IgD-negative memory B cell (primary cell): ENCODE measurements at regions not wholly inside any gene's neighbourhood (a gene's known extent, or its start where the extent isn't known, plus 50 kb on each side); places are given as distances from the start of the nearest gene placed in this dataset.

ENCODE experiments used
- H3K27ac Mint-ChIP-seq, 3 donors: one replicate each; pipeline ENCODE4 v1.8.0; 2020 to 2022; ENCODE audit warnings: mild to moderate bottlenecking in 3 of 3, mixed read lengths in 3 of 3, moderate library complexity in 1 of 3
- H3K27me3 Mint-ChIP-seq: one replicate; pipeline ENCODE4 v1.8.0; 2021; ENCODE audit warnings: mixed read lengths
- H3K36me3 Mint-ChIP-seq: one replicate; pipeline ENCODE4 v1.8.0; 2020; ENCODE audit warnings: mild to moderate bottlenecking, mixed read lengths
- H3K4me1 Mint-ChIP-seq, 3 donors: one replicate each; pipeline ENCODE4 v1.8.0; 2020 to 2022; ENCODE audit warnings: mixed read lengths in 3 of 3, mild to moderate bottlenecking in 1 of 3
- H3K4me3 Mint-ChIP-seq, 4 donors: one replicate each; pipeline ENCODE4 v1.8.0; 2020 to 2022; ENCODE audit warnings: mild to moderate bottlenecking in 4 of 4, mixed read lengths in 4 of 4, moderate library complexity in 3 of 4
- H3K9me3 Mint-ChIP-seq, 3 donors: one replicate each; pipeline ENCODE4 v1.8.0; 2020 to 2021; ENCODE audit warnings: mixed read lengths in 3 of 3, mild to moderate bottlenecking in 1 of 3

DNA sequence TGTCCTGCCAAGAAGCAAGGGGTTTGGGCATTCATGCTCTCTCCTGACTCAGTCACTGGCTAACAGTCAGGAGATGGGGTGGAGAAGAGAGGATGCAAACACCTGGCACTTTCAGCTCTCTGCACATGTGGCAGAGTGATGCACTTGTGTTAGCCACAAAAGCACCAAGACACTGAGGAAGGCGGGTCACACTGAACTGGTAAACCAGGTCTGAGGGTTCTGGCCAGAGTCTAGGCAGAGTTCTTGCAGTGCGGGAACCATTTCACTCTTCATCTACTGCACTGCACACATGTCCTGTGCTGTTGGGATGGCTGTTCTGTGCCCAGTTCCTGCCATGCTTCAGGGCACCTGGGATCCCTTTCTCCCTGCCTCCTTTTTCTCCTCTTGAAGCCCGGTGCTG, 157.1 kb upstream of the GDNF start:
- H3K27ac Mint-ChIP-seq = no peak overlapping the region
- no peaks in the 10 kb centered on the region for H3K4me1 Mint-ChIP-seq
- H3K9me3 Mint-ChIP-seq = peaks cover 2 to 4% (median 3%) of the 10 kb centered on the region in 3 donors
- no peak overlapping the region for H3K4me3 Mint-ChIP-seq
- peaks cover 2% of the 10 kb centered on the region for H3K27me3 Mint-ChIP-seq
- no peaks in the 10 kb centered on the region for H3K36me3 Mint-ChIP-seq

DNA sequence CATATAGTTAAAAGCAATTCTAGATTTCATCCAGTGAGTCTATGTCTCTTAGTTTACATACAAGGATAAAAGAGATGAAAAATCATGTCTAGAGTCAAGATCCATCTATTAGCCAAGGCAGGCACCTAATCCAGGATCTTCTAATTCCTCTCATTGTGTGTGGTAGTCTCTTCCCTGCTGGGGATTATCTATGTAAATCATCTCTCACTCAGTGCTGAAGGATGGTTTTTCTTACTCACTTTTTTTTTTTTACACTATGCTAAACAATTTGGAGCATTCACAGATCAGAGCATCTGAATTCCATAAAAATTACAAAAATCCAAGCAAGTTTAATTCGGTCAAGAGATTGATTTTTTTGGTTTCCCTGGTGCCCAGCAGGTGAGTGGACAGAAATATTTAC, 154.9 kb upstream of the GDNF start:
- Mint-ChIP-seq H3K4me3 (no peak overlapping the region), H3K27me3 (peaks cover 2% of the 10 kb centered on the region), H3K36me3 (no peaks in the 10 kb centered on the region), H3K9me3 (peaks cover 2 to 4% (median 3%) of the 10 kb centered on the region in 3 donors), H3K27ac (no peak overlapping the region), H3K4me1 (no peaks in the 10 kb centered on the region)

DNA sequence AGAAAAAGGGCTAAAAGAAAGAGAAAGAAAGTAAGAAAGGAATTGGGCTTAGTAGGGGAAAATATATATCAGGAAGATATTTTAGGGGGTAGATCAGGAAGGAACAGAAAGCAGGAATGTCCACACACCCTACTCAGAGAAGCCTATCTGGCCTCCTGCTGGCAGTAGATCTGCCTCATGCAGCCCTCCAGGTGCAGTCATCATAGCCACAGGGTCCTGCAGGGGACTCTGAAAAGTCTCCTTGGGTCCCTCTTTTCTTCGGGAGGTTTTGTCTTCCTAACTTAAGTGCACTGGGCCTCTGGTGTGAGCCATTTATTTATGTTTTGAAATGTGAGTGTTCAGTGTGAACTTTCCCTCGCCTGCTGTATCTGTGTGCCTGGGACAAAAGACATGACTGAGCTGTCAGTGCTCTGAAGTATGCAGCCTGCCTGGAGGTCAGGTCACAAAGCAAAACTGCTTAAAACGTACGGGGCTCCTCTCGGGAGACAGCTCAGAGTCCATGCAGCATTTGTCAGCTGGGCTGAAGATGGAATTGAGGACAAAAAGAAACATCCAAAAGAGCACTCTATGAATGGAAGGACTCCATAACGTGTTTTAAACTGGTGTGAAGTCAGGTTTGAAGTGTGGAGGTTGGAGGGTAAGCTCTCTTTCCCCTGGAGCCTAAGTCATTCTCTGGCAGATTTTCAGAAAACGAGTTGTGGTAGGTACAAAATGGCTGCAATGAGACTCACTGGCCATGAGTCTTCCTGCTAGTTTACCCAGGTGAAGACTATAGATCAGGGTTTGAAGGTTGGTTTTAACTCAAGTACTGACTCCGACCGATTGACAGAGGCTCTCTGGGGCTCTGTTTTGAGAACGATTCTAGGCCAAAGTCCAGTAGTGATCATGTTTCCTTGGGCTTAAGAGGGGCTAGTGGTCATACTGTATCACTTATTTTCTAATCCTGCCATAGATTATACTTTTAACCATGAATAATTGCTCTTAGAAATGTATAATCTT, 151.8 kb upstream of the GDNF start:
- Mint-ChIP-seq H3K4me3 (peak overlapping the region in 1 of 4 donors; percentile 31), H3K9me3 (peaks cover 1 to 3% (median 2%) of the 10 kb centered on the region in 3 donors), H3K27ac (no peak overlapping the region), H3K36me3 (no peaks in the 10 kb centered on the region), H3K4me1 (no peaks in the 10 kb centered on the region), H3K27me3 (no peaks in the 10 kb centered on the region)

DNA sequence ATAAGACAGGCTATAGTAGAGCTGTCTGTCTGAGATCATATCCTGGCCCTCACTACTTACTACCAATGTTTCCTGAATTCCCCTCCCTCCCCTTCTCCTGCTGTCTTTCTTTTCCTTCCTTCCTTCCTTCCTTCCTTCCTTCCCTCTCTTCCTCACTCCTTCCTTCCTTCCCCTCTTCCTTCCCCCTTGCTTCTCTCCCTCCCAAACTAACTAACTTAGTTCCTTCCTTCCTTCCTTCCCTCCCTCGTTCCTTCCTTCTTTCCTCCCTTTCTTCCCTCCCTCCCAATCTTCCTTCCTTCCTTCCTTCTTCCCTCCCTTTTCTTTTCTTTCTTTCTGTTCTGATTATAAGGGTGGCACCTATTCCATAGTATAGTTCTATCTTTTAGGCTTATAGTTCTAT, 150.0 kb upstream of the GDNF start:
- no peak overlapping the region for H3K27ac Mint-ChIP-seq
- no peaks in the 10 kb centered on the region for H3K4me1 Mint-ChIP-seq
- peaks cover 5% of the 10 kb centered on the region for H3K27me3 Mint-ChIP-seq
- no peak overlapping the region for H3K4me3 Mint-ChIP-seq
- H3K36me3 Mint-ChIP-seq = no peaks in the 10 kb centered on the region
- H3K9me3 Mint-ChIP-seq = peaks cover 0 to 3% (median 2%) of the 10 kb centered on the region in 3 donors

DNA sequence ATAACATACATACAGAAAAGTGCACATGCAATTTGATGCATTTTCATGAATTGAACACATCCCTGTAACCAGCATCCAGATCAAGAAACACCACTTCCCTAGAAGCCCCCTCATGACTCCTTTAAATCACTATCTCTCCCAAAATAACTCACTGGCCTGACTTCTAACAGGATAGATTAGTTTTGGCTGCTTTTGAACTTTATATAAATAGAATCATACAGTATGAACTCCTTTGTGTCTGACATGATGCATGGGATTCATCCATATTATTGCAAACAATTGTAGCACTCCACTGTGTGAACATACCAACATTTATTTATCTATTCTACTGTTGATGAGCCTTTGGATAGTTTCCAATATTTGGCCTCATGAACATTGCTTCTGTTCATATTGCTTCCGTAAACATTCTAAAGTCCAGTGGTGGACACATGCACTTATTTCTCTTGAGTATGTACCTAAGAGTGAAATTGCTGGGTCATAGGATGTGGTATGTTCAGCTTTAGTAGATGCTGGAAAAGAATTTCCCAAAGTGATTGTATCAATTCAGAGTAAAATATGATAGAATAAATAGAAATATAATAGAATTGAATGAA, 148.7 kb upstream of the GDNF start:
- Mint-ChIP-seq H3K27me3 (peaks cover 5% of the 10 kb centered on the region), H3K4me1 (no peaks in the 10 kb centered on the region), H3K36me3 (no peaks in the 10 kb centered on the region), H3K9me3 (peaks cover 0 to 3% (median 0%) of the 10 kb centered on the region in 3 donors), H3K27ac (no peak overlapping the region), H3K4me3 (no peak overlapping the region)

DNA sequence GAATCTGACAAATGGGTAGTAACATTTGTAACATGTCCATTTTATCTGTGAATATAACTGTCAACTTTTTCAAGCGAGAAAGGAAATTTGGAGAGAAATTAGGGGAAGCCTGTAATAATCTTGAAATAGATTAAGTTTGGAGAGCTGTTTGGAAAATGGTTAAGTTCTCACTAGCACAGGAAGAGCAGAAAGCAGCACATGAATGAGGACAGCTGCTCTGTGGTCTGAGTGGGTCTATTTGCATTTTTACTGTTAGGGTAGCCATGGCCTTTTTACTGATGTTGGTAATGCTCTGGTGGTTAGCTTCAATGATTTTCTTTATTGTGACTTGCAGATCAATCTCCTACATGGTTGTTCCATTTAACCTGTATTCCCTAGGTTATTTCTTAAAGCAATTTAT, 144.5 kb upstream of the GDNF start:
- Mint-ChIP-seq H3K27me3 (peaks cover 5% of the 10 kb centered on the region), H3K27ac (no peak overlapping the region), H3K4me3 (no peak overlapping the region), H3K4me1 (no peaks in the 10 kb centered on the region), H3K36me3 (peaks cover 1% of the 10 kb centered on the region), H3K9me3 (peaks cover 2 to 10% (median 2%) of the 10 kb centered on the region in 3 donors)

DNA sequence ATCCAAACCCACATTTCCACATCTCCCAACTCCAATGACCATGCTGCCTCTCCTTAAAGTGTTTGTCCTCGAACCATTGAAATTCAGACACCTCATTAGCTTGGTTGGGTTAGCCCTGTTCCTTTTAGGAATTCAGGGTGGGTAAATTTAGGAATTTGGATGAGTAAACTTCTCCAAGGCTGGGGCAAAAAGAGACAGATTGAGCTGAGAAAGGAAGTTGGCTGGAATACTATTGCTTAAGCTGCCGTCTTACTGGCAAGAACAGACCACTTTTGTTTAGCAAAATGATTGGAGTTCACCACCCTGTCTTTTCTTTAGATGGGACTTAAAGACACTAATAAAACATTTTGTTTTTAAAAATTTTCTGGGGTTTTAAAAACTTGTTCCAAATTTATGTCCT, 143.6 kb upstream of the GDNF start:
- Mint-ChIP-seq H3K27ac (no peak overlapping the region), H3K36me3 (peaks cover 1% of the 10 kb centered on the region), H3K4me3 (no peak overlapping the region), H3K27me3 (peaks cover 5% of the 10 kb centered on the region), H3K4me1 (no peaks in the 10 kb centered on the region), H3K9me3 (peaks cover 2 to 15% (median 4%) of the 10 kb centered on the region in 3 donors)

DNA sequence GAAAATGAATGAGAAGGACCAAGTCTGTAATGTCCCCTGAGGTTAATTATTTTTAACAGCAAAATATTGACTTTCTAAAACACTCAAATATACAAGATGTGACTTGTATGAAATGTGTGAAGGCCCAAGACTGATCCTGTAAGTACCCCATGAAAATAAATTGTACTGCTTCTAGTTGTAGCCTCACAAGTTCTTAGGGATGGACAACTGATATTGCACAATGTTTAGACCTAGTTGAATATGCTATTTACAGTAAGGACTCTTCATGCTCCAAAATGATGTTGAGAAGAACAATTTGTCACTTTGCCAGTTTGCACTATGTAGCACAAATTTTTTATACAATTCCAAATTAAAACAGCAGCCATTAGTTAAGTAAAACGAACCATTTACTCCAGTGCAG, 139.7 kb upstream of the GDNF start:
- no peaks in the 10 kb centered on the region for H3K4me1 Mint-ChIP-seq
- peaks cover 1% of the 10 kb centered on the region for H3K36me3 Mint-ChIP-seq
- H3K4me3 Mint-ChIP-seq = no peak overlapping the region
- H3K27me3 Mint-ChIP-seq = no peaks in the 10 kb centered on the region
- H3K9me3 Mint-ChIP-seq = peaks cover 4 to 21% (median 5%) of the 10 kb centered on the region in 3 donors
- no peak overlapping the region for H3K27ac Mint-ChIP-seq

DNA sequence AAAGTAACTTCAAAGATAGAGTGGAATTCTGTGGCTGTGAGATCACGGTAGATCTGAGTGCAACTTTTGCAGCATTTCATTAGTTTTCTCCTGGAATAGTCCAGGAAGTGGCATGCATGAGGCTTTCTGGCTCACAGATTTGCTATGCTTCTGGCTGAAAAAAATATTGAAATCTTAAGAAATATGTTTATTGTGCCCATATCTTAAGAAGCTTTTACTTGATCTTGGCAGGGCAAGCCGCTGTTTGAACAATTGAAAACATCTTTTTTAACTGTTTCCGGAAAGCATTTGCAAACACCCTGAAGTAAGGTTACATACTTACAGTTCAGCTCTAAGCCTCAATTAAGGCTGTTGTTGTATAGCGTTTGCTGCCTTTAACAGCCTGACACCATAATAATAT, 135.7 kb upstream of the GDNF start:
- Mint-ChIP-seq H3K4me3 (no peak overlapping the region), H3K27me3 (no peaks in the 10 kb centered on the region), H3K36me3 (no peaks in the 10 kb centered on the region), H3K9me3 (peaks cover 2 to 13% (median 6%) of the 10 kb centered on the region in 3 donors), H3K4me1 (no peaks in the 10 kb centered on the region), H3K27ac (no peak overlapping the region)

DNA sequence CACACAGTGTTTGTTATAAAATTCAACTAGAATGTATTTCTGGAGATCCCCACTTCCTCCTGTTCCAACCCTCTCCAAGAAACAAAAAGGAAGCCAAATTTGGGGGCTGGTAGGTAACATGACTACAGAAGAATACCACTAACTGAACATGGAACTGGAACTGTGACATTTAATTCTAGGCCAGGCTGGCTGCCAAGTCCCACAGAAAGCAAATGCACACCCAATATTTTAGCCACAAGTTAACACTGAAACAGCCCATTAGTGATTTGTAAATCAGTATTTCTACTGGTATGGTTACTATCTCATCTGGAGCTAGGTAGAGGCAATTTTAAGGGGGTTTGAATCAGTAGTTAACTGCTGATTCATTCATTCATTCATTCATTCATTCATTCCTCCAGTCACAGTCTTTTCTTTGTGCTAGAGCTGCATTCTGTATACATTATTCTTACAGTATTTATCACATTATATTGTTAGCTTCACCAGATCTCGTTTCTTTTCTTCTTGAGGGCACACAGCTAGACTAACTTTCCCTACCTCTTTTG, 131.7 kb upstream of the GDNF start:
- Mint-ChIP-seq H3K4me1 (no peaks in the 10 kb centered on the region), H3K27ac (no peak overlapping the region), H3K9me3 (peaks cover 0 to 5% (median 4%) of the 10 kb centered on the region in 3 donors), H3K27me3 (no peaks in the 10 kb centered on the region), H3K36me3 (no peaks in the 10 kb centered on the region), H3K4me3 (no peak overlapping the region)

DNA sequence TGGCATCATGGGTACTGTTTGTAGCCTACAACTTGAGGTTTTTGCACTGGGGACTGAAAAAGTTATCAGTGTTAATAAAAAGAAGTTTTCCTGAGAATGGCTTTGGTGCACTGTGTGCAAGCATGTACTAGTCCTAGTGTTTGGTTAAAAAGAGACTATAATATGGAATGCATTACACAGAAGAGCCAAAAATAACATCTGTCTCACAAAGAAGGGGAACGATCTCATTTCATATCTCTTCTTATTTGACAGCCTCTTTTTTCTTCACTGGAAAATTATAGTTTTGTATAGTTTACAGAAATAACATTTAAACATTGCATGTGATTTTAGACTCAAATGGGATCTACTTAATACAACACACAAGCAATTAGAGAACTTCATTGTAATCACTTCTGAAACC, 127.0 kb upstream of the GDNF start:
- Mint-ChIP-seq H3K27me3 (no peaks in the 10 kb centered on the region), H3K9me3 (peaks cover 0 to 3% (median 2%) of the 10 kb centered on the region in 3 donors), H3K4me3 (no peak overlapping the region), H3K36me3 (no peaks in the 10 kb centered on the region), H3K4me1 (no peaks in the 10 kb centered on the region), H3K27ac (no peak overlapping the region)

DNA sequence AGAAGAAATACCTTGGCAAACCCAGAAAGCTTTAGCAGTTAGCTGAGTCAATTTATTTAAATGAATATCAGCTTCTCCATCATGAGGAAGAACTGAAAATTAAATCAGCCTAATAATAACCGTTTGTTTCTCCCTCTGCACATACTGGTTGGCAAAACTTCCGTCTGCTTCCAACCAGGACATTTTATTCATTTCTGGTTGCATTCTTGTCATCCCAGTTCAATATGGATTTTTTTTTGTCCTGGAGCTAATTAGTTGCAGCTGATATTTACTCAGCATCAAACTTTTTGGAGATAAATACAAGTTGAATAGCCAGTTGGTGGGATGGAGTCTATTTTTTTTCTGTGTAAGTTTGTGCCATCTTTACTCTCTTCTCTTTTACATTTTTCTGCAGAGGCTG, 126.5 kb upstream of the GDNF start:
- Mint-ChIP-seq H3K36me3 (no peaks in the 10 kb centered on the region), H3K9me3 (peaks cover 0 to 3% (median 2%) of the 10 kb centered on the region in 3 donors), H3K4me1 (no peaks in the 10 kb centered on the region), H3K27ac (no peak overlapping the region), H3K4me3 (no peak overlapping the region), H3K27me3 (no peaks in the 10 kb centered on the region)

DNA sequence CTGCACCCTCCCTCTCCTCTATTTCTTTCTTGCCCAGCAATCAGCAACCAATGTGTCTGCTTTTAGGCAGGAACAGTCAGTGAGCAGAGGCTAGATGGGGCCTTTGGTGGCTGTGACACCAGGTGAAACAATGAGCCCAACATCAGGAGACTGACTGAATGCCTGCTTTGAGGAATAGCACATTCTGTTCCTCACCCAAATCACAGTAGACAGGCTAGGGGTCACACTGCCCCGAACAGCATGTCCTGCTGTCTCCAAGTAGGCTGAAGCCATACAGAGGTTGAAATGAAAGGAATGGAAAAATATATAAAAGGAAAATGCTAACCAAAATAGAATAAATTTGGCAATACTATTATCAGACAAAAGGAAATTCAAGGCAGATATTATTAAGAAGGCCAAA, 122.5 kb upstream of the GDNF start:
- Mint-ChIP-seq H3K27ac (no peak overlapping the region), H3K27me3 (no peaks in the 10 kb centered on the region), H3K4me1 (no peaks in the 10 kb centered on the region), H3K4me3 (no peak overlapping the region), H3K36me3 (no peaks in the 10 kb centered on the region), H3K9me3 (peaks cover 4 to 22% (median 8%) of the 10 kb centered on the region in 3 donors)

DNA sequence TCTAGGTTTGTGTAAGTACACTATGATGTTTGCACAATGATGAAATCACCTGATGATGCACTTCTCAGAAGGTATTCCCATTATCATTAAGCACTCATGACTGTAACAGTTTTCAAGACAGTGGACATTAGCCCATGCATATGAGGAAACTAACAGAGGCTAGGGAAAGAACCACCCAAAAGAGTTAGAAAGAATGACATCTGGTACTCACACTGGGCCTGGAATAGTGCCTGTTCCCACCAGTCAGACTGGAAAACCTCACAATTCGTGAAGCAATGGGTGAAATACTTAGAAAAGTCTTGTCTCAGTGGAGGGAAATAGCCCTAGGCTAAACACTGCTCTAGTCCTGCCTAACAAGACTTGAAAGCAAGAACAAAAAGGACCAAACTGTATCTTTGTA, 117.4 kb upstream of the GDNF start:
- Mint-ChIP-seq H3K36me3 (no peaks in the 10 kb centered on the region), H3K27me3 (no peaks in the 10 kb centered on the region), H3K27ac (no peak overlapping the region), H3K4me1 (no peaks in the 10 kb centered on the region), H3K4me3 (no peak overlapping the region), H3K9me3 (peaks cover 8 to 22% (median 9%) of the 10 kb centered on the region in 3 donors)

DNA sequence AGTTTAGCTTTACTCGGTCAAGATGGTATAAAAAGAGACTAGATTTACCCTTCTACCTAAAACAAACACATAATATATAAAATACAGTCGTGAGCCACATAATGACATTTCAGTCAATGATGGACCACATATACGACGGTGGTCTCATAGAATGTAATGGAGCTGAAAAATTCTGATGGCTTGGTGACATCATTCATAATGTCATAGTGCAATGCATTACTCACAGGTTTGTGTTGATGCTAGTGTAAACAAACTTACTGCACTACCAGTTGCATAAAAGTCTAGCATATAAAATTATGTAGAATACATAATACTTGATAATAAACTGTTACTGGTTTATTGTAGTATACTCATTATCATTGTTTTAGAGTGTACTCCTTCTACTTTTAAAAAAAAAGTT, 115.9 kb upstream of the GDNF start:
- Mint-ChIP-seq H3K4me3 (no peak overlapping the region), H3K9me3 (peaks cover 8 to 22% (median 13%) of the 10 kb centered on the region in 3 donors), H3K27ac (no peak overlapping the region), H3K27me3 (no peaks in the 10 kb centered on the region), H3K4me1 (no peaks in the 10 kb centered on the region), H3K36me3 (no peaks in the 10 kb centered on the region)
